WTC11 (cell line): ENCODE measurements at regions not wholly inside any gene's neighbourhood (a gene's known extent, or its start where the extent isn't known, plus 50 kb on each side); places are given as distances from the start of the nearest gene placed in this dataset.

Source experiments
- ATAC-seq: fragments of 200-7000 bp; cut with Tn5 transposase; 2 replicates; pipeline ENCODE4 v1.10.0; 2021; ENCODE audit warnings: mild to moderate bottlenecking, moderate library complexity
- CTCF ChIA-PET: fragments of 300-600 bp; sonication (Branson Sonifier 250); formaldehyde crosslinking; loops from one replicate; lab custom pipeline; 2021; ENCODE audit warnings: antibody characterized with exemption; lab: Charles Lee
- POLR2A ChIA-PET: fragments of 350-600 bp; sonication (Branson Sonifier 250); formaldehyde crosslinking; loops from one replicate; lab custom pipeline; 2021; ENCODE audit warnings: antibody characterized with exemption; lab: Charles Lee
- DNase-seq: peaks from one replicate; pipeline ENCODE4 v3.0.0; 2021; ENCODE audit warnings: low spot score
- H3K27ac Mint-ChIP-seq: 2 replicates; pipeline ENCODE4 v1.8.0; 2021; ENCODE audit warnings: mixed read lengths
- H3K27me3 Mint-ChIP-seq: 2 replicates; pipeline ENCODE4 v1.8.0; 2021; ENCODE audit warnings: low read depth, mild to moderate bottlenecking, moderate library complexity, mixed read lengths
- H3K36me3 Mint-ChIP-seq: 2 replicates; pipeline ENCODE4 v1.8.0; 2021; ENCODE audit warnings: mixed read lengths
- H3K4me1 Mint-ChIP-seq: 2 replicates; pipeline ENCODE4 v1.8.0; 2022; ENCODE audit warnings: mixed read lengths
- H3K4me3 Mint-ChIP-seq: 2 replicates; pipeline ENCODE4 v1.8.0; 2021; ENCODE audit warnings: mild to moderate bottlenecking, moderate library complexity, mixed read lengths
- H3K9me3 Mint-ChIP-seq: 2 replicates; pipeline ENCODE4 v1.8.0; 2021; ENCODE audit warnings: mixed read lengths
- ARID4B ChIP-seq: sonication (generic); formaldehyde crosslinking; IDR thresholded peaks from 2 replicates; pipeline ENCODE4 v1.8.0; 2023; ENCODE audit warnings: missing genetic modification reagents, mild to moderate bottlenecking, borderline replicate concordance
- ELF4 ChIP-seq: sonication (generic); formaldehyde crosslinking; IDR thresholded peaks from 2 replicates; pipeline ENCODE4 v1.8.1; 2022; ENCODE audit warnings: low read depth, mild to moderate bottlenecking, moderate library complexity, missing genetic modification reagents
- ERG ChIP-seq: fragments of 250-450 bp; sonication (Bioruptor Pico); IDR thresholded peaks from 2 replicates; pipeline ENCODE4 v1.8.0; 2021; ENCODE audit warnings: mild to moderate bottlenecking
- FOXP1 ChIP-seq: sonication (generic); formaldehyde crosslinking; IDR thresholded peaks from 2 replicates; pipeline ENCODE4 v1.8.0; 2022; ENCODE audit warnings: missing genetic modification reagents, mild to moderate bottlenecking, moderate library complexity, borderline replicate concordance
- GABPB1 ChIP-seq: sonication (generic); formaldehyde crosslinking; IDR thresholded peaks from 2 replicates; pipeline ENCODE4 v1.8.1; 2023; ENCODE audit warnings: mild to moderate bottlenecking, missing genetic modification reagents
- HMGA2 ChIP-seq: fragments of 250-450 bp; sonication (Bioruptor Pico); IDR thresholded peaks from 2 replicates; pipeline ENCODE4 v1.4.0; 2021; ENCODE audit warnings: mild to moderate bottlenecking, moderate library complexity
- JUN ChIP-seq: sonication (generic); formaldehyde crosslinking; IDR thresholded peaks from 2 replicates; pipeline ENCODE4 v1.8.0; 2023; ENCODE audit warnings: mild to moderate bottlenecking, missing genetic modification reagents
- NR1H2 ChIP-seq: sonication (generic); formaldehyde crosslinking; IDR thresholded peaks from 2 replicates; pipeline ENCODE4 v1.9.0; 2021; ENCODE audit warnings: mild to moderate bottlenecking, moderate library complexity, missing genetic modification reagents
- RELA ChIP-seq: sonication (generic); formaldehyde crosslinking; IDR thresholded peaks from 2 replicates; pipeline ENCODE4 v1.8.1; 2022; ENCODE audit warnings: missing genetic modification reagents, mild to moderate bottlenecking, borderline replicate concordance
- SP1 ChIP-seq: sonication (generic); formaldehyde crosslinking; conservative IDR thresholded peaks from 2 replicates; pipeline ENCODE4 v1.8.1; 2022; ENCODE audit warnings: missing genetic modification reagents
- USF2 ChIP-seq: sonication (generic); formaldehyde crosslinking; IDR thresholded peaks from 2 replicates; pipeline ENCODE4 v1.8.1; 2023; ENCODE audit warnings: mild to moderate bottlenecking, missing genetic modification reagents, moderate library complexity
- ZNF121 ChIP-seq: sonication (generic); formaldehyde crosslinking; IDR thresholded peaks from 2 replicates; pipeline ENCODE4 v1.8.0; 2023; ENCODE audit warnings: missing genetic modification reagents
- ZNF263 ChIP-seq: sonication (generic); formaldehyde crosslinking; IDR thresholded peaks from 2 replicates; pipeline ENCODE4 v1.8.1; 2022; ENCODE audit warnings: low read depth, mild to moderate bottlenecking, moderate library complexity, missing genetic modification reagents
- ZNF671 ChIP-seq: fragments of 250-450 bp; sonication (Bioruptor Pico); IDR thresholded peaks from 2 replicates; pipeline ENCODE4 v1.8.0; 2021; ENCODE audit warnings: mild to moderate bottlenecking
- TF ChIP-seq, protein P1 (sequence below): fragments of 250-450 bp; sonication (Bioruptor Pico); IDR thresholded peaks from 2 replicates; pipeline ENCODE4 v2.1.2; 2022; ENCODE audit warnings: mild to moderate bottlenecking, moderate library complexity
- TF ChIP-seq, protein P2 (sequence below): sonication (generic); formaldehyde crosslinking; IDR thresholded peaks from 2 replicates; pipeline ENCODE4 v1.8.0; 2022; ENCODE audit warnings: mild to moderate bottlenecking, missing genetic modification reagents
- TF ChIP-seq, protein P3 (sequence below): fragments of 250-450 bp; sonication (Bioruptor Pico); IDR thresholded peaks from 2 replicates; pipeline ENCODE4 v1.9.0; 2021; ENCODE audit warnings: mild to moderate bottlenecking
- TF ChIP-seq, protein P4 (sequence below): sonication (generic); formaldehyde crosslinking; conservative IDR thresholded peaks from 2 replicates; pipeline ENCODE4 v1.8.1; 2023; ENCODE audit warnings: mild to moderate bottlenecking, low read depth, missing genetic modification reagents, moderate library complexity
- TF ChIP-seq, protein P5 (sequence below): sonication (generic); formaldehyde crosslinking; IDR thresholded peaks from 2 replicates; pipeline ENCODE4 v1.8.0; 2022; ENCODE audit warnings: missing genetic modification reagents

DNA sequence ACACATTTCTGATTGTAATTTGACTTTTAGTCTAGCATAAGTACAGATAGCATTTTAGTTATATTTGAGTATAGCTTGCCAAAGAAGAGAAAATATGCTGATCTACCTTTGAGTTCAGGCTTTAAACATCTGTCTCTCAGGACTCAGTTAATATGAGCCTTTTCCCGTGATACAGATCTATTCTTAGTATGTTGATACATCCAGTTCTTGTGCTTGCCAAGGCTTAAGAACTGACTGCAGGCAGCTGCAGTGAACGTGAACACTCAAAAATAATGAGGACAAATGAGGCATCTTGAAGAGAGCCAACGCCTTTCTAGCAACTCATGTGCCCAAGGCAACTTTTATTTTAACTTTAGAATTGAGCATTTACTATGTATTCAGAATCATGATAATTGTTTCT, 325.5 kb downstream of the SI start:
- H3K4me3 Mint-ChIP-seq: no peak overlapping the region
- no peaks in the 10 kb centered on the region for H3K27me3 Mint-ChIP-seq
- ATAC-seq: no peak
- POLR2A ChIA-PET: no interaction called here
- no peak overlapping the region for H3K27ac Mint-ChIP-seq
- no peaks in the 10 kb centered on the region for H3K9me3 Mint-ChIP-seq
- no peak for DNase-seq
- no peaks in the 10 kb centered on the region for H3K36me3 Mint-ChIP-seq
- CTCF ChIA-PET: no interaction called here
- TF ChIP-seq RELA (CRISPR knock-in tag): no peak
- TF ChIP-seq, protein P1, sequence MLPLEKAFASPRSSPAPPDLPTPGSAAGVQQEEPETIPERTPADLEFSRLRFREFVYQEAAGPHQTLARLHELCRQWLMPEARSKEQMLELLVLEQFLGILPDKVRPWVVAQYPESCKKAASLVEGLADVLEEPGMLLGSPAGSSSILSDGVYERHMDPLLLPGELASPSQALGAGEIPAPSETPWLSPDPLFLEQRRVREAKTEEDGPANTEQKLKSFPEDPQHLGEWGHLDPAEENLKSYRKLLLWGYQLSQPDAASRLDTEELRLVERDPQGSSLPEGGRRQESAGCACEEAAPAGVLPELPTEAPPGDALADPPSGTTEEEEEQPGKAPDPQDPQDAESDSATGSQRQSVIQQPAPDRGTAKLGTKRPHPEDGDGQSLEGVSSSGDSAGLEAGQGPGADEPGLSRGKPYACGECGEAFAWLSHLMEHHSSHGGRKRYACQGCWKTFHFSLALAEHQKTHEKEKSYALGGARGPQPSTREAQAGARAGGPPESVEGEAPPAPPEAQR (CRISPR knock-in tag): no peak
- TF ChIP-seq ELF4 (CRISPR knock-in tag): no peak
- no peak for TF ChIP-seq USF2 (CRISPR knock-in tag)
- TF ChIP-seq FOXP1 (CRISPR knock-in tag): no peak
- TF ChIP-seq, protein P2, sequence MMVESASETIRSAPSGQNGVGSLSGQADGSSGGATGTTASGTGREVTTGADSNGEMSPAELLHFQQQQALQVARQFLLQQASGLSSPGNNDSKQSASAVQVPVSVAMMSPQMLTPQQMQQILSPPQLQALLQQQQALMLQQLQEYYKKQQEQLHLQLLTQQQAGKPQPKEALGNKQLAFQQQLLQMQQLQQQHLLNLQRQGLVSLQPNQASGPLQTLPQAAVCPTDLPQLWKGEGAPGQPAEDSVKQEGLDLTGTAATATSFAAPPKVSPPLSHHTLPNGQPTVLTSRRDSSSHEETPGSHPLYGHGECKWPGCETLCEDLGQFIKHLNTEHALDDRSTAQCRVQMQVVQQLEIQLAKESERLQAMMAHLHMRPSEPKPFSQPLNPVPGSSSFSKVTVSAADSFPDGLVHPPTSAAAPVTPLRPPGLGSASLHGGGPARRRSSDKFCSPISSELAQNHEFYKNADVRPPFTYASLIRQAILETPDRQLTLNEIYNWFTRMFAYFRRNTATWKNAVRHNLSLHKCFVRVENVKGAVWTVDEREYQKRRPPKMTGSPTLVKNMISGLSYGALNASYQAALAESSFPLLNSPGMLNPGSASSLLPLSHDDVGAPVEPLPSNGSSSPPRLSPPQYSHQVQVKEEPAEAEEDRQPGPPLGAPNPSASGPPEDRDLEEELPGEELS (CRISPR knock-in tag): no peak
- no peak for TF ChIP-seq NR1H2 (CRISPR knock-in tag)
- no peak for TF ChIP-seq ZNF263 (CRISPR knock-in tag)
- TF ChIP-seq ZNF671 (CRISPR knock-in tag): no peak
- no peak for TF ChIP-seq GABPB1 (CRISPR knock-in tag)
- no peak for TF ChIP-seq ERG
- H3K4me1 Mint-ChIP-seq: no peaks in the 10 kb centered on the region

- Mint-ChIP-seq H3K9me3 (no peaks in the 10 kb centered on the region), H3K36me3 (no peaks in the 10 kb centered on the region), H3K4me1 (no peaks in the 10 kb centered on the region), H3K4me3 (no peak overlapping the region), H3K27me3 (no peaks in the 10 kb centered on the region), H3K27ac (no peak overlapping the region)
- ATAC-seq: no peak
- CTCF ChIA-PET: no interaction called here
- POLR2A ChIA-PET: no interaction called here
- DNase-seq: no peak
- TF ChIP-seq SP1 (CRISPR knock-in tag) (no peak), JUN (no peak), HMGA2 (CRISPR knock-in tag) (no peak), ARID4B (CRISPR knock-in tag) (no peak), ZNF121 (CRISPR knock-in tag) (no peak)
- TF ChIP-seq, protein P3, sequence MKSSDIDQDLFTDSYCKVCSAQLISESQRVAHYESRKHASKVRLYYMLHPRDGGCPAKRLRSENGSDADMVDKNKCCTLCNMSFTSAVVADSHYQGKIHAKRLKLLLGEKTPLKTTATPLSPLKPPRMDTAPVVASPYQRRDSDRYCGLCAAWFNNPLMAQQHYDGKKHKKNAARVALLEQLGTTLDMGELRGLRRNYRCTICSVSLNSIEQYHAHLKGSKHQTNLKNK (CRISPR knock-in tag): no peak
- TF ChIP-seq, protein P4, sequence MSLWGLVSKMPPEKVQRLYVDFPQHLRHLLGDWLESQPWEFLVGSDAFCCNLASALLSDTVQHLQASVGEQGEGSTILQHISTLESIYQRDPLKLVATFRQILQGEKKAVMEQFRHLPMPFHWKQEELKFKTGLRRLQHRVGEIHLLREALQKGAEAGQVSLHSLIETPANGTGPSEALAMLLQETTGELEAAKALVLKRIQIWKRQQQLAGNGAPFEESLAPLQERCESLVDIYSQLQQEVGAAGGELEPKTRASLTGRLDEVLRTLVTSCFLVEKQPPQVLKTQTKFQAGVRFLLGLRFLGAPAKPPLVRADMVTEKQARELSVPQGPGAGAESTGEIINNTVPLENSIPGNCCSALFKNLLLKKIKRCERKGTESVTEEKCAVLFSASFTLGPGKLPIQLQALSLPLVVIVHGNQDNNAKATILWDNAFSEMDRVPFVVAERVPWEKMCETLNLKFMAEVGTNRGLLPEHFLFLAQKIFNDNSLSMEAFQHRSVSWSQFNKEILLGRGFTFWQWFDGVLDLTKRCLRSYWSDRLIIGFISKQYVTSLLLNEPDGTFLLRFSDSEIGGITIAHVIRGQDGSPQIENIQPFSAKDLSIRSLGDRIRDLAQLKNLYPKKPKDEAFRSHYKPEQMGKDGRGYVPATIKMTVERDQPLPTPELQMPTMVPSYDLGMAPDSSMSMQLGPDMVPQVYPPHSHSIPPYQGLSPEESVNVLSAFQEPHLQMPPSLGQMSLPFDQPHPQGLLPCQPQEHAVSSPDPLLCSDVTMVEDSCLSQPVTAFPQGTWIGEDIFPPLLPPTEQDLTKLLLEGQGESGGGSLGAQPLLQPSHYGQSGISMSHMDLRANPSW (CRISPR knock-in tag): no peak
- TF ChIP-seq, protein P5, sequence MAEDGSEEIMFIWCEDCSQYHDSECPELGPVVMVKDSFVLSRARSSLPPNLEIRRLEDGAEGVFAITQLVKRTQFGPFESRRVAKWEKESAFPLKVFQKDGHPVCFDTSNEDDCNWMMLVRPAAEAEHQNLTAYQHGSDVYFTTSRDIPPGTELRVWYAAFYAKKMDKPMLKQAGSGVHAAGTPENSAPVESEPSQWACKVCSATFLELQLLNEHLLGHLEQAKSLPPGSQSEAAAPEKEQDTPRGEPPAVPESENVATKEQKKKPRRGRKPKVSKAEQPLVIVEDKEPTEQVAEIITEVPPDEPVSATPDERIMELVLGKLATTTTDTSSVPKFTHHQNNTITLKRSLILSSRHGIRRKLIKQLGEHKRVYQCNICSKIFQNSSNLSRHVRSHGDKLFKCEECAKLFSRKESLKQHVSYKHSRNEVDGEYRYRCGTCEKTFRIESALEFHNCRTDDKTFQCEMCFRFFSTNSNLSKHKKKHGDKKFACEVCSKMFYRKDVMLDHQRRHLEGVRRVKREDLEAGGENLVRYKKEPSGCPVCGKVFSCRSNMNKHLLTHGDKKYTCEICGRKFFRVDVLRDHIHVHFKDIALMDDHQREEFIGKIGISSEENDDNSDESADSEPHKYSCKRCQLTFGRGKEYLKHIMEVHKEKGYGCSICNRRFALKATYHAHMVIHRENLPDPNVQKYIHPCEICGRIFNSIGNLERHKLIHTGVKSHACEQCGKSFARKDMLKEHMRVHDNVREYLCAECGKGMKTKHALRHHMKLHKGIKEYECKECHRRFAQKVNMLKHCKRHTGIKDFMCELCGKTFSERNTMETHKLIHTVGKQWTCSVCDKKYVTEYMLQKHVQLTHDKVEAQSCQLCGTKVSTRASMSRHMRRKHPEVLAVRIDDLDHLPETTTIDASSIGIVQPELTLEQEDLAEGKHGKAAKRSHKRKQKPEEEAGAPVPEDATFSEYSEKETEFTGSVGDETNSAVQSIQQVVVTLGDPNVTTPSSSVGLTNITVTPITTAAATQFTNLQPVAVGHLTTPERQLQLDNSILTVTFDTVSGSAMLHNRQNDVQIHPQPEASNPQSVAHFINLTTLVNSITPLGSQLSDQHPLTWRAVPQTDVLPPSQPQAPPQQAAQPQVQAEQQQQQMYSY (CRISPR knock-in tag): no peak
Measured at GRCh38 chr3:164748626-164749025, 329.7 kb downstream of the SI start.
